HG02623 (cell line): ENCODE measurements at regions not wholly inside any gene's neighbourhood (a gene's known extent, or its start where the extent isn't known, plus 50 kb on each side); places are given as distances from the start of the nearest gene placed in this dataset.

ENCODE experiments used
- ATAC-seq: cut with Tn5 transposase; IDR thresholded peaks from one replicate; pipeline ENCODE4 v1.9.1; 2021; ENCODE audit warnings: moderate library complexity; ENCODE audit not compliant: unreplicated experiment

DNA sequence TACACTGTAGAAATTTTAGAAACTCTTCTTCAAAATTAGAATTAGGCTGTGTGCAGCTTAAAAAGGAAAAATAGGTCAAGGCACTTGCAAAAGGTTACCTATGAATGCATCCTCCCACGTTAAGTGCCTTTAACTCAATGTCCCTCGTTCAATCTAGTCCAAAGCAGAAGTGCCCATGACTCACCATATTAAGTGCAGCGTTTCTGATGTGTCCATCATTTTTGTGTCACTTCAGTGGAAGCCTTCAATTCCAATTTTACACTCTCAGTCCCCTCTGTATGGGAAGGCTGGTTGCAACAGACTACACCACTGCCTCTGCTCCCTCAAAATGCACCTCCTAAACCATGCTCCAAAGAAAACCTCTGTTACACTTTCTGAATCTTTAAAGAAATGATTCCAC lies 53.4 kb downstream of the FOXB1 start:
- ATAC-seq, result no peak

DNA sequence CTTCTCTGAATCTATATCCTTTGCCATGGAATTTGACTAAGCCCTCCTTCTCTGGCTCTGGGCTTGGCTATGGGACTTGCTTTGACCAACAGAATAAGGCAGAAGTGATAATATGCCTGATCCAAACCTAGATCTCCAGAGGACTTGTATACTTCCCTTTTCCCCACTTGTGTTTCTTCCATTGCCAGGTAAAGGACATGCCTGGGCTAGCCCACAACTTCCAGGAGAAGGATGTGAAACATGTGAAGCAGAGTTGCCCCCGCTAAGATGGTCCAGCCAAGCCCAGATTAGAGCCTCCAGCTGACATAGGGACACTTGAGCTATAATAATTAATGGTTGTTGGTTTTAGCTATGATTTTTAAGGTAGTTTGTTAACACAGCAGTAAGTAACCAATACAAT lies 55.1 kb downstream of the FOXB1 start:
- ATAC-seq, result no peak

DNA sequence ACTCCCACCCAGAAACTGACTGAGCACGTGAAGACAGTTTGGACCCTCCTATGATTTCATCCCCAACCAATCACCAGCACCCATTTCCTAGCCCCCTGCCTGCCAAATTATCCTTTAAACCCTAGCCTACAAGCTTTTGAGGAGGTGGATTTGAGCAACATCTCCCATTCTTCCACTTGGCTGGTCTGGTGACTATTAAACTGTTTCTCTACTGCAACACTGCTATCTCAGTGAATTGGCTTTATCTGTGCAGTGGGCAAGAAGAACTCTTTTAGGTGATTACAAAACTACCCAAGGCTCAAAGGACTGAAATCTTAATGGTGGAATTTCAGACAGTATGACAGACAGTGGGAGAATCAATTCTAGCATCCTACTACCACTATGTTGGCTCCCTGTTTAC lies 57.6 kb downstream of the FOXB1 start:
- no peak for ATAC-seq

DNA sequence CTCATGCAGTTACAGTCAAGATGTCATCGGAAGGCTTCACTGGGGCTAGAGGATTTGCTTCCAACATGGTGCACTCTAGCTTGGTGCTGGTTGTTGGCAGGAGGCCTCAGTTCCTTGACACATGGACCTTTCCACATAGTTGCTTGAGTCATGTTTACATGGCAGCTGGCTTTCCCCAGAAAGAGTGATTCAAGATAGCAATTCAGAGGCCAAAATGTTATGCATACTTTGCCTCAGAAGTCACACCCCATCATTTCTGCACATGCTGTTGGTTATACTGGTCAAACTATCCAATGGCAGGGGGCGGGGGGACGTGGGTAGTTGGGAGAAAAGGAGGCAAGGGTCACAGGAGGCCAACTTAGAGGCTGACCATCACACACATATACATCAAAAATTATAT lies 58.7 kb downstream of the FOXB1 start:
- ATAC-seq, result no peak

DNA sequence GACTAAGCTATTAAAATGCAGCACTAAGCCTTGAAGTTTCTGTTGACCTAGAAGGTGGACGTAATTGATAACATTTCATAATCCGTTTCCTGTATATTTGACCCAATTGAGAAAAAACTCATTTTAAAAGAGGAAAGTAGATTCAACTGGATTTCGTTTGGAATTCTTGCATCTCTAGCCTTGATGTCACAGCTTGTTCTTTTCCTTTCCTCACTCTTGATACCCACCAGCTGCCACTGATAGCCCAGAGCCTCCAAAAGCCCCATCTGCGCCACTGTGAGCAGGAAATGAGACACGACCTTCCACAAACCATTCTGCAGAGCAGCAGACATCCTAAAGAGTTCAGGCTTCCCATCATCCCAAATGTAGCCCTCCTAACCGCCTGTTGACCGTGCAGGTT lies 61.8 kb downstream of the FOXB1 start:
- ATAC-seq, result no peak

DNA sequence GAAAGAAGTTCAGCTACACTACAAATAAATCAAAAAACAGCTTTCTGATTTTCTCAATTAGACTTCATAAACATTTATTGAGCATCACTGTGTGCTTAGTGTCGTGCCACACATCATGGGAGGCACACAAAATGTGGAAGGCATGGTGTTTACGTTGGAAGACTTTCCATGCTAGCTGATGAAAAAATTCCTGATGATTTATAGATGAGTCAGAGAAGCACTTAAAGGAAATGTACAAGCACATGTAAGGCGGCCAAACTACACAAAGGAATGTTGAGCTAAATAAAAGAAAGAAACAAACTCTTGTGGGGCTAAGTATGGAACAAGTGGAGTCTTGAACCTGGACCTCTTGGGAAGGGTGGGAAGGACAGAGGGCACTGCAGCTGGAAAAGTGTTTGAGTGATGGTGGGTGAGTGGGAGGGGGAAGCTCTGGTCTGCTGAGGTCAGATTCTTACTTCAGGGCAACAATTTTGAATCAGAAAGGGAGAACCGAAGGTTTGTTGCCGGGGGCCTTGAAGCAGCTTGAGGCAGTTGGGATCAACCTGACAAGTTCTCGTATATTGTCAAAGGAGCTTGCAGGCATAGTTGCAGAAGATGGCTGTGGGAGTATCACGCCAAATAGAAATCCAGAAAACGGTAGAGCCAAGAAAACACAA lies 66.9 kb downstream of the FOXB1 start:
- ATAC-seq, result no peak

DNA sequence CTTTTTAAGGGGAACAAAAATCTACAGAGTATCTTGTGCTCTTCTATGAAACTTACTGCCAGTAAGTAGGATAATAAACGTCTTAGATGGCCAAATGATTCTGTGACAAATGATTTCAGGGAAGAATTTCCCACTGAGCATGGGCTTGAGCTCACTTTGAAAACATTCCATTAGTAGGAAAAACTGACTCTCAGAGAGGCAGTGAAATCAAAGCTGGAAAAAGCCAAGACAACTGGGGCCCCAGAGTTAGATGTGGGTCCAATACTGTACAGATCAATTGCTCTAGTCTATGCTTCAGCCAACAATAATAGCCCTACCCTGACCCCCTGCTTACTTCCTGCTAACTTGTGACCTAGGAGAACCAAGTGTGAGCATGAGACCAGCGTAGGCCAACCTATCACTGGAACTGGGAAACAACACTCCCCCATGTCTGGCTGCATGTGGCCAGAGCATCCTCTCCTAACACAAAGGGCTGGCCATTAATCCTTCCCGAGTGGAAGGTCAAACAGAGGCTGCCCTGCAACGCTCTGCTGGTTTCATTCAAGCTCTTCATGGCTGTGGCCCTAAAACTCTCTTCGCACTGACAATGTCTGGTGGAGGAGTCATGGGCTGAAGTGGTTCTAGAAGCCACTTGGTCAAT lies 68.8 kb downstream of the FOXB1 start:
- ATAC-seq, result no peak

DNA sequence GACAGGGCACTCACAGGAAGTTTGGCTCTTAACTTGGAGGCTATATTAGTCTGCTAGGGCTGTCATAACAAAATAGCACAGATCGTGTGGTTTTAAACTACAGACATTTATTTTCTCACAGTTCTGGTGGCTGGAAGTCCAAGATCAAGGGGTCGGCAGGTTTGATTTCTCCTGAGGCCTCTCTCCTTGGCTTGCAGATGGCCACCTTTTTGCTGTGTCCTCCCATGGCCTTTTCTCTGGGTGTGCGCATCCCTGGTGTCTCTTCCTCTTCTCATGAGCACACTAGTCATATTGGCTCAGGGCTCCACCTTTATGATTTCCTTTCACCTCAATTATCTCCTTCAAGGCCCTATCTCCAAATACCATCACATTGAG lies 69.3 kb downstream of the FOXB1 start:
- ATAC-seq, result no peak

DNA sequence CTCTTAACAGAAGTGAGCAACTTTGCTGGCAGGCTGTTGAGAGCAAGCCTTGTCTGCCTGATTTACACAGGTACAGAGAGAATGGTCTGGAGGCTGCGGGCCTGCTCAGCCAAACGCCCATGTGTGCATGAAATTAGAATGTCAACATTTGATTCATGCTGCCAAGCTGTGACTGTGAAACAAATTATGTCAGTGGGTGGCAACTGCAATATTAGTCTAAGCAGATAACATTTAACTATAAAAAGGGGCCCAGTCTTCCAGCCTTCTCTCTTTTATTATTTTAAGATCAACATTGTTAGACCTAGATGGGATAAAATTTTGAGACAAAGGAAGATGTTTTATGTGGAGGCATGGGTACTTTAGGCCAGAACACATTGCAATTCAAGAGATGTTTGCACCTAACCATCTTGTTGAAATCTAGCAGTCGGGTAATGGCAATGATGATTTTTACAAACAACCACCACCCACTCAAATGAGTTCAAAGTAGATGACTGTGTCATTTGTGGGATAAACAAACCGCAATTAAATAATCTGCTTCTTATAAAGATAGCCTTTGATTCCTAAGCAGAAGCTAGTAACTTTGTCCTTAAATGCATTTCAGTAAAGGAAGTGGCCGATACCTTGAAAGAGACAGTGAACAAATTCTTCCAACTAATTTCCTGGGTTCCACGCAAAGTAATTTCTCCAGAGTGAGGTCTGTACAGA lies 70.2 kb downstream of the FOXB1 start:
- no peak for ATAC-seq

DNA sequence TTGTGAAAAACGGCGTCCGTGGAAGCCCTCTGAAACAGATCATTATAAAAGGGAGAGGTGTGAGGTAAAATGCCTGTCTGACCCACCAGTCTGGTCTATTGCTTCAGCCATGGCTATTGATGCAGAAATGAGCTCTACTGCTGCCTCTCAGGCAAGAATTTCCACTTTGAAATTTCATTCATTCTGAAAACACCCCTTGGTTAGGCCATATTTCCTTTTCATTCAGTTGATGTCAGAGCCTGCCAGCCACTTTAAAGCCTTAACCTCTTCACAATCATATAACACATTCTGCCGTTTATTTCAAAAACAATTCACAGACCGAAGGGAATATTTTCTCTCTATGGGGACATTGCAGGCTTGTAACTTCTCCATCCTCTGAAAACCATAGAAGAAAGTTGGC lies 71.9 kb downstream of the FOXB1 start:
- ATAC-seq, result no peak

DNA sequence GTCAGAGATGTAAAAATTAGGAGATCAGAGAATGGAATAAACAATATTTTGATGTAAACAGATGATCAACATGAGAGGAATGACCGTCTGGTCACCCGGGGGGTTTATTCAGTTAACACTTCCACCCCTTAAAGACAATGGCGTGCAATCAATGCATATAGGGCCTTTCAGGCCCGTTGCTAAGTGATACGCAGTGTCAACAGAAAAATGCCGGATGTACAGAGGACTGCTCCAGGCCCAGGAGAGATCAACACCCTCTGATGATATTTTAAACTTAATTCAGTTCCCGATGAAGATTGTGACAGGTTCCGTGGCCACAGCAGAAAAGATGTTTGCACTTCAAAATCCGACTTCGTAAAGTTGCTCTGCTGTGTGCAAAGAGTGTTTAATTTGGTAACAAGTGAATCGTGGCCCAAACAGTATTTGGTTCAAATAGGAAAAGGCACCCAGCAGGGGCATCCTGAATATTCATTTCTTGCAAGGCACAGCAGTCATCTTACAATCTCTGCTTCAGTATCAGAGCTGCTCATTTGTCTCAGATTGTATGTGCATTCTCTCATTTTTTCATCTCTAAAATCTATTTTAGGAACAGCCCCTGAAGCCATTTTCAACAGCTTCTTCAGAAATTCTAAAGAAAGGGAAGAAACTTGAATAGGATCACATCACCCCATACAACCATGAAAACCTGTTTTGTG lies 72.6 kb downstream of the FOXB1 start:
- no peak for ATAC-seq

DNA sequence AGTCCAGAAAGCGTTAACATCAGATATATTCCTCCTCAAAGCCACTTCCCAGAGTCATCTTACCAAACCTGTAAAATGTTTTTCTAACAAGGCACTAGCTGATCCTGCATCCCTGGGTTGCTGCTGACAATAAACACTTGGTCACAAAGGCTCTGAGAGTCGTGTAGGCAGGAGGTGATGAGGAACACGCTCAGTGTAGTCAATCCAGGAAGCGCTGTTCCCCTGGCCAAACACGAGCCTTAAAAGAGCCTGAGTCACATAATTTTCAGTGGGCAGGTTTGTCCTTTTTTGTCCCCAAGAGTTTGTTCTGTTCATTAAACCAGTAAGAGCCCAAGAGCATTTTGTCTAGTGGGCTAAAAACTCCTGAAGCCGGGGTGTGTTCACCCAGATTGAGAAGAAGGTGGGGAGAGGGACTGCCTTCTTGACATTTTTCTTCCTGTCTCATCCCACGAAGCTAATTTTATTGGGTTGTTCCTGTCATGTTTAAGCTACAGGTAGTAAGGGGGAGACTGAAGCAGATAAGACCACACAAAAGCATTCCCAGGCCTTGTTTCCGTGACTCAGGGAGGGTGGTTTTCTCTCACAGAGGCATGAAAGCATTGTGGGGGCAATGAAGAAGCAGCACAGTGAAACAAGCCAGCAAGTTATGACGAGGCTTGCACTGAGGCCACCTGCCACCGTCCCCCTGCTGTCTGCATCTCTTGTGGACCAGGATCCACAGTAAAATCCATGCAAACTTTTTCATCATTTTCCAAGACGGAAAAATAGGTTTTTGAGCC lies 73.7 kb downstream of the FOXB1 start:
- no peak for ATAC-seq

DNA sequence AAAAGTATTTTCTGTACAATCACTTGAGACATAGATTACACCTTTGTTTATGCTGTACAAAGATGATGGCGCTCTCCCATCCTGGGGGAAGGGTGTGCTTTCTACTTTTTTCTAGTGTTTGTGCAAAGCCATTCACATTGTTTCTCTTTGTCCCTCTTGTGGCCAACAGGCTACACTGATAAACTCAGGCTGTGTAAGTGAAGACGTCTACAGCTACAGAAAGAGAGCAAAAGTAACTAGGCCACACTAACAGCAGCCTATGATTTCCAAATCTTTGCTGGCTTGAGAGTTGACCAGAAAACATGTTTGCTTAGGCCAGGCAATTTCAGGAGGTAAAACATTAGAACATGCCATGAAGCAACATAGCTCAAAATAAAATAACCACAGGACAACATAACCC lies 75.1 kb downstream of the FOXB1 start:
- ATAC-seq, result no peak

DNA sequence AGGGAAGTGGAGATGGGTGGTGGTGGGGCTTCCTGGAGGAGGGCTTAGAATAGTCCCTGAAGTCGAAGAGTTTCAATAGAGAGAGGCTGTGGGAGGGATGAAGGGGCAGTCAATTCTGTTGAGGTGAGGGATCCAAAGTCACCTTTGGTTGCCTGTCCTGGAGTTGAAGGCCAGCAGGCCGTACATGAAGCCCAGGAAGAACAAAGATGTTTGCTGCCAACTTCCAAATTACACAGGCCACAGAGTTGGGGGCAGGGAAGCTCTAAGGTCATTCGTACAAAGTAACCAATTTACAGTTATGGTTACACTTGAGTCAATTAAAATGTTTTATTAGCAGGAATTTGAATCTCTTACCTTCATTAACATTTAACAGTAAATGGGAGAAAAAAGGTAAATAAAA lies 77.9 kb downstream of the FOXB1 start:
- ATAC-seq, result no peak

DNA sequence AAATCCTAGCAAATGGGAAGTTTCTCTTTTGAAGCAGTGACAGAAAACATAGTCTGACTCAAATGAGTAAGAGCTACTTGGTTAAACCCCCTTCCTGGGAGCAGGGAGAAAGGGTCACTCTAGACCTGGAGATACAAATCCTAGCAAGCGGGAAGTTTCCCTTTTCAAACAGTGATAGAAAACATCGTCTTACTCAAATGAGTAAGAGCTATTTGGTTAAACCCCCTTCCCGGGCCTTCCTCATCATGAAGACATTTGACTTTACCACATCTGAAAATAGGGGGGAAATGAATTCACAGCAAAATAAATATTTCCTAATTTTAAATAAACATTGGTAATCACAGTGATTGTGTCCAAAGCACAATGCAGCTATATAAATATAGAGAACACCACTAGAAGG lies 79.2 kb downstream of the FOXB1 start:
- ATAC-seq, result no peak

DNA sequence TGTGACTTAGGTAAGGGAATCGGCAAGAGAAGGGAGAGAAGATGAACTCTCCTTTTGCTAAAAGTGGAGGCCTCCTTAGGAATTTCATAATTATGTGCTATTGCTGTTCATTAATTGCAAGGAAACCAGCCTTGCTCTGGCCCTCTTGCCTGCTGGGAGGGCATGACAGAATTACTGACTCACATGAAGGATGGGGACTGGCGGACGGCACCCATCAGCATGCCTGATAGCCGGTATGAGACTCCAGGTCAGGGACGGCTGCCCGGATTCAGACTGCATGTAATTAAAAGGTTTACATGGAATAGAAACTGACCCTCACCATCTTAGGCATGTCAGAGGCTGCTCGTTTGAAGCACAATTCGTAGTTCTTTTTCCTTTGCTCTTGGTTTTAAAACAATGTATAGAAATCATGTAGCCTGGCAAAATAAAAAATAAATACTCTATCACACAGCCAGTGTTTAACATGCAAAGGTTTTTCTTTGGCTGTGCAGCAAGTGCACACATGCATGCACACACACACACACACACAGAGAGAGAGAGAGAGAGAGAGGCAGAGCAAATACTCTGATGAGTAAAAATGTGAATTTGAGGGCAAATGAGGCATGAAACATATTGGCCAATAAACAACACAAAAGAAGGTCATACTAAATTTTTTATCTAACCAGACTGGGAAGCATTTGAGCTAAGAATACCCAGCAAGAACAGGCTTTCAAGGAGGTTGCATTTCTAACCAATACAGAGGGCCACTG lies 82.7 kb downstream of the FOXB1 start:
- ATAC-seq, result no peak

DNA sequence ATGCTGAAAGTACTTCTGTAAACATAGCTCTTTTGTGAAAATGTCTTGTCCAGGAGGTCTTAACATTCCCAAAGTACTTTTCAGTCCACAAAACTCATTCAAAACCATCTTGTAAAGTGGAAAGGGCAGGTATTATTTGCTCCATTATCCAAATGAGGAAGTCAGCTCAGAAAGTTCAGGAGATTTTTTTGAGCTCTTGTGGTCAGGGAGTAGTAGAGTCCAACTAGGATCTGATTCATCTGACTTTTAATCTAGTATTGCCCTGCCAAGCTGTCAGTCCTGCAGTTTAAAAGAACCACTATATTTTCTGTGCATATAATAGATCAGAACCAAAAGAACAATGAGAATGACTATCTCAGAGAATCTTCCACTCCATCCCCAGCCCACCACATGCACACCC lies 83.5 kb downstream of the FOXB1 start:
- ATAC-seq, result no peak

DNA sequence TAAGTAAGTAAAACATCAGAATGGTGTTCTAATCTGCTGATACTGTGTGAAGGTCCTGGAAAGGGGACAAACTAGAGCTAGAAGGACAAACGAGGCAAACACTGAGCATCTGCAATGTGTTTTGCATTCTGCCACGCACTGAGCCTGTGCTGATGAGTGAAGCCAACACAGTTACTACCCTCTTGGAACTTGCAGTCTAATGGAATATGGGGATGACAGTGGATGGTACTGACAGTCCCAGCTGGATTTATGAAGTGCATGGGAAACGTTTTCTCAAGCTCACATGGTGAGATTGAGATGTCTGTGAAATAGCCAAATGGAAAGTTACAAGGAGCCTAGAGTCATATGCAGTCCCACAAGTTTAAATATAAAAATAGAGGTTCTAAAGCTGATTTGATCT lies 86.6 kb downstream of the FOXB1 start:
- no peak for ATAC-seq

DNA sequence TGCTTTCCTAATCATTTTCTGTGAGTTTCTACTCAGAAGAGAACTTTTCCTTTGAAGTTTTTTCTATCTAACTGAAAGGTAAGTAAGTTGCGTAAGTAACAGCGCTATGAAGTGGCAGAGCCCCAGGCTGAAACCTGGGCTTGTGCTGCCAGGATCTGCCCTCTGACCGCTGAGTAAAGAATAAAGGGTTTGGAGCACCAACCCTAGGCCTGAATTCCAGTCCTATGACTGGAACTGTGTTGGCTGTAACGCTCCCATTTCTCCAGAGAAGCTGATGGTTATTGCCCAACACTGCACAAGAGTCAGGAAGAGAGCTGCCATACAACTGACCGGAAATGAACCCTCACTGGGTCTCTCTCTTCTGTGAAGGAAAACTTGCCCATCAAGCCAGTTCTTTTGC lies 87.0 kb downstream of the FOXB1 start:
- no peak for ATAC-seq

DNA sequence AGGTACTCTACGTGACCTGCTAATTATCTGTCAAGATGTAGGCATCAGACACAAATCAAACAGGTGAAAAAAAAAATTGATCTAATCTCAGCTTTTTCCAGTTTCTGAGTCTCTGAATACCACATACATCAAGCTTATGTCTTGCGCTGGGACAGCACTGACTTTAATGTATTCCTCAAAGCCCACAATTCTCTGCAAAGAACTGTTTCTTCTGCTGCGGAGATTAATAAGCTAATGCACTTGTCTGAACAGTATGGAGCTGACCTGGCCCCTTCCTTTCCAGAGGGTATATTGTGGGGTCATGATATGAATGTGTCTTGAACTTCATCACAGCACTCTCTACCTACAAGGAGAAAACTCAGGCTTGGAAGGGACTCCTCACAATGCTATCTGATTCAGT lies 87.8 kb downstream of the FOXB1 start:
- ATAC-seq, result no peak
